GM23338 (cell line): ENCODE measurements at regions not wholly inside any gene's neighbourhood (a gene's known extent, or its start where the extent isn't known, plus 50 kb on each side); places are given as distances from the start of the nearest gene placed in this dataset.

Experiments used
- ATAC-seq: fragments of 200-7000 bp; cut with Tn5 transposase; 3 replicates; pipeline ENCODE4 v1.9.1; 2020
- DNase-seq: peaks from one replicate; pipeline ENCODE4 v3.0.0-alpha.2; 2015; ENCODE audit warnings: low spot score
- H2AFZ ChIP-seq: fragments of 200-600 bp; sonication (generic); 2 replicates; pipeline ENCODE4 v1.8.0; 2016; ENCODE audit warnings: antibody characterized with exemption, mild to moderate bottlenecking, moderate library complexity
- H3F3A ChIP-seq: fragments of 200-600 bp; sonication (generic); replicated peaks from 2 replicates; pipeline ENCODE4 v1.8.0; 2017; ENCODE audit warnings: antibody characterized with exemption, mixed run types, low read depth
- H3K27ac ChIP-seq: fragments of 200-600 bp; sonication (generic); 2 replicates; pipeline ENCODE4 v1.6.1; 2016; ENCODE audit warnings: low read depth
- H3K27me3 ChIP-seq: fragments of 200-600 bp; sonication (generic); 2 replicates; pipeline ENCODE4 v1.8.0; 2016; ENCODE audit warnings: mild to moderate bottlenecking, mixed run types, moderate library complexity; ENCODE audit not compliant: insufficient read depth
- H3K36me3 ChIP-seq: fragments of 200-600 bp; sonication (generic); 2 replicates; pipeline ENCODE4 v1.8.0; 2016; ENCODE audit warnings: mild to moderate bottlenecking; ENCODE audit not compliant: insufficient read depth
- H3K4me1 ChIP-seq: fragments of 200-600 bp; sonication (generic); 2 replicates; pipeline ENCODE4 v1.8.0; 2016; ENCODE audit warnings: mild to moderate bottlenecking, moderate library complexity; ENCODE audit not compliant: insufficient read depth
- H3K4me2 ChIP-seq: fragments of 200-600 bp; sonication (generic); 2 replicates; pipeline ENCODE4 v1.7.1; 2017; ENCODE audit warnings: mixed run types
- H3K4me3 ChIP-seq: fragments of 200-600 bp; sonication (generic); 2 replicates; pipeline ENCODE4 v1.6.1; 2016; ENCODE audit warnings: mixed run types
- H3K79me2 ChIP-seq: fragments of 200-600 bp; sonication (generic); replicated peaks from 2 replicates; pipeline ENCODE4 v1.8.0; 2017; ENCODE audit warnings: mild to moderate bottlenecking; ENCODE audit not compliant: insufficient read depth
- H3K9me2 ChIP-seq: fragments of 200-600 bp; sonication (generic); 2 replicates; pipeline ENCODE4 v1.8.0; 2017; ENCODE audit not compliant: insufficient read depth
- H4K20me1 ChIP-seq: fragments of 200-600 bp; sonication (generic); replicated peaks from 2 replicates; pipeline ENCODE4 v1.8.0; 2017; ENCODE audit warnings: mild to moderate bottlenecking; ENCODE audit not compliant: insufficient read depth
- H3K27ac Mint-ChIP-seq: 2 replicates; pipeline ENCODE4 v1.8.0; 2020; ENCODE audit warnings: inconsistent platforms, mild to moderate bottlenecking, moderate library complexity, mixed read lengths
- H3K27me3 Mint-ChIP-seq: 3 replicates; pipeline ENCODE4 v1.8.0; 2022; ENCODE audit warnings: low read depth, mild to moderate bottlenecking, moderate library complexity, mixed read lengths, inconsistent platforms; ENCODE audit not compliant: insufficient read depth, poor library complexity
- H3K36me3 Mint-ChIP-seq: 3 replicates; pipeline ENCODE4 v1.8.0; 2021; ENCODE audit warnings: low read depth, mild to moderate bottlenecking, inconsistent platforms, moderate library complexity, mixed read lengths
- H3K4me1 Mint-ChIP-seq: 3 replicates; pipeline ENCODE4 v1.8.0; 2020; ENCODE audit warnings: mild to moderate bottlenecking, inconsistent platforms, mixed read lengths
- H3K4me3 Mint-ChIP-seq: 3 replicates; pipeline ENCODE4 v1.8.0; 2021; ENCODE audit warnings: moderate library complexity, mild to moderate bottlenecking, inconsistent platforms, mixed read lengths
- H3K9me3 Mint-ChIP-seq: 3 replicates; pipeline ENCODE4 v1.8.0; 2020; ENCODE audit warnings: moderate library complexity, mild to moderate bottlenecking, inconsistent platforms, mixed read lengths
- CREB1 ChIP-seq: fragments of 250-450 bp; sonication (Bioruptor Pico); IDR thresholded peaks from 2 replicates; pipeline ENCODE4 v1.5.0; 2020; ENCODE audit warnings: low read depth, mild to moderate bottlenecking, moderate library complexity
- EZH2phosphoT487 ChIP-seq: fragments of 200-600 bp; sonication (generic); IDR thresholded peaks from one replicate; pipeline ENCODE4 v1.8.1; 2018; ENCODE audit warnings: antibody characterized with exemption; ENCODE audit not compliant: unreplicated experiment
- JUNB ChIP-seq: IDR thresholded peaks from one replicate; pipeline ENCODE4 v1.6.1; 2016; ENCODE audit warnings: antibody characterized with exemption; ENCODE audit not compliant: unreplicated experiment
- NANOG ChIP-seq: IDR thresholded peaks from 2 replicates; pipeline ENCODE4 v1.6.1; 2016; ENCODE audit warnings: antibody characterized with exemption, borderline replicate concordance
- POLR2AphosphoS5 ChIP-seq: IDR thresholded peaks from 2 replicates; pipeline ENCODE4 v1.6.1; 2016; ENCODE audit warnings: antibody characterized with exemption, low read depth
- REST ChIP-seq: IDR thresholded peaks from one replicate; pipeline ENCODE4 v1.6.1; 2018; ENCODE audit warnings: antibody characterized with exemption; ENCODE audit not compliant: unreplicated experiment
- ZNF114 ChIP-seq: fragments of 250-450 bp; sonication (Bioruptor Pico); IDR thresholded peaks from 2 replicates; pipeline ENCODE4 v1.5.0; 2020; ENCODE audit warnings: mild to moderate bottlenecking, moderate library complexity
- ZNF331 ChIP-seq: fragments of 250-450 bp; sonication (Bioruptor Pico); IDR thresholded peaks from 2 replicates; pipeline ENCODE4 v1.5.0; 2020; ENCODE audit warnings: low read depth, mild to moderate bottlenecking, moderate library complexity
- ZNF462 ChIP-seq: fragments of 250-450 bp; sonication (Bioruptor Pico); IDR thresholded peaks from 2 replicates; pipeline ENCODE4 v1.5.0; 2020; ENCODE audit warnings: mild to moderate bottlenecking, moderate library complexity

GRCh38 chr1:79827446-79827845 is 820.9 kb upstream of the ADGRL4 start:
- Histone ChIP-seq H2AFZ (no peak overlapping the region), H3K27me3 (no peaks in the 10 kb centered on the region), H3K4me1 (peaks cover 9% of the 10 kb centered on the region; the same call in 1 of the 2 replicates), H3K36me3 (no peaks in the 10 kb centered on the region), H3K9me2 (no peaks in the 10 kb centered on the region), H3K27ac (no peak overlapping the region), H4K20me1 (no peaks in the 10 kb centered on the region), H3F3A (no peaks in the 10 kb centered on the region), H3K79me2 (no peaks in the 10 kb centered on the region), H3K4me3 (no peak overlapping the region), H3K4me2 (no peak overlapping the region)
- no peaks in the 10 kb centered on the region for H3K27me3 Mint-ChIP-seq
- no peak overlapping the region for H3K4me3 Mint-ChIP-seq
- H3K4me1 Mint-ChIP-seq: peaks cover 9% of the 10 kb centered on the region; the same call in 2 of the 3 replicates
- no peak for TF ChIP-seq EZH2phosphoT487
- TF ChIP-seq NANOG: no peak
- no peak for TF ChIP-seq CREB1
- TF ChIP-seq ZNF114 (CRISPR knock-in tag): no peak
- TF ChIP-seq ZNF462: no peak
- no peak for TF ChIP-seq POLR2AphosphoS5
- no peak for TF ChIP-seq JUNB
- TF ChIP-seq REST: no peak
- no peak for TF ChIP-seq ZNF331 (CRISPR knock-in tag)
- no peaks in the 10 kb centered on the region for H3K9me3 Mint-ChIP-seq
- H3K27ac Mint-ChIP-seq: no peak overlapping the region
- ATAC-seq (no peak), DNase-seq (no peak)
- H3K36me3 Mint-ChIP-seq: no peaks in the 10 kb centered on the region
